ENCODE measurements at regions not wholly inside any gene's neighbourhood (a gene's known extent, or its start where the extent isn't known, plus 50 kb on each side); places are given as distances from the start of the nearest gene placed in this dataset.

DNA sequence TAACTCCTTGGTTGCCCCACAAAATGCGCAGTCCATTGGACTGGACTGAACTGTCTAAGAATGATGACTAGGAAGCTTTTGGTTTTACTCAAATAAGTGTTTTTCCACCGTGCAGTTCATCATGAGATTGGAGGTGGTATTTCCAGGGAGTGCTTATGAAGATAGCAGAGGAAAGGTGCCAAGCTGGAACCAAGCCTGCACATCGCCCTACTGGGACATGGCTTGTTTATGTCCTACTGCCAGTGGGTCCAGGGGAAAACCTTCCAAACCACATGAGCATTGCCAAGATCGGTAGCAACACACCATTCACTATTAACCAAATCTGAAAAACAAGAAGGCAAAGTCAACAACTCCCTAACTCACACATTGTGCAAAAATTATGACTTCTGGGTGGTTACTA is 54.7 kb upstream of the DSCAM start:
- no peak overlapping the region for H3K4me3 ChIP-seq (ENCODE audit: low read depth, low read length)
- no peak for DNase-seq (ENCODE audit: low read depth)

DNA sequence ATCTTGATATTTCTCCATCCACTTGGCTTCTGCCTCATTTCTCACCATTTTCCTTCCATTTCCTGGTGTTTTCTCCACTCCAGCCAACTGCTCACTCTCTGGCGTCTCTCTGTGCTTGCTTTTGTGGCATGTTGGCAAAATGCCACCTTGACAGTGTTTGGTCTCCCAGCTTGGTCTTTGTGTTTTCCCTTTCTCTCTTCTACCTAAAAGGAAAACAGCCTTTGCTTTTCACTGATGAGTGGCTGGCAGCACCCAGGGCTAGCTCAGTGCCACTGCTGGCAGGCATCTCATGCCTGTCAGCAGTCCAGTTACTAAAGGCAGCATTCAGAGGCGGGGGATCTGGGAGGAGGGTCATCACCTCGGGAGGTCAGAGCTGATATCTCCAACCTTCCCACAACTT is 55.3 kb upstream of the DSCAM start:
- H3K4me3 ChIP-seq (ENCODE audit: low read depth, low read length) = no peak overlapping the region
- DNase-seq (ENCODE audit: low read depth) = no peak

DNA sequence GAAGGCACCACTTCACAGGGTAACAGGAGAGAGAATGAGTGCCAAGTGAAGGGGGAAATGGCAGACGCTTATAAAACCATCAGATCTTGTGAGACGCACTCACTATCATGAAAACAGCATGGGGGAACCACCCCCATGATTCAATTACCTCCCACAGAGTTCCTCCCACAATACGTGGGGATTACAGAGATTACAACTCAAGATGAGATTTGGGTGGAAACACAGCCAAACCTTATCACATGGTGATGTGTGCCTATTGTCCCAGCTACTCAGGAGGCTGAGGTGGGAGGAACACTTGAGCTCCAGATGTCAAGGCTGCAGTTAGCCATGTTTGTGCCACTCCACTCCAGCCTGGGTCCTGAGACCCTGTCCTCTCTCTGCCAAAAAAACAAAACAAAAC is 56.0 kb upstream of the DSCAM start:
- no peak for DNase-seq (ENCODE audit: low read depth)
- no peak overlapping the region for H3K4me3 ChIP-seq (ENCODE audit: low read depth, low read length)

DNA sequence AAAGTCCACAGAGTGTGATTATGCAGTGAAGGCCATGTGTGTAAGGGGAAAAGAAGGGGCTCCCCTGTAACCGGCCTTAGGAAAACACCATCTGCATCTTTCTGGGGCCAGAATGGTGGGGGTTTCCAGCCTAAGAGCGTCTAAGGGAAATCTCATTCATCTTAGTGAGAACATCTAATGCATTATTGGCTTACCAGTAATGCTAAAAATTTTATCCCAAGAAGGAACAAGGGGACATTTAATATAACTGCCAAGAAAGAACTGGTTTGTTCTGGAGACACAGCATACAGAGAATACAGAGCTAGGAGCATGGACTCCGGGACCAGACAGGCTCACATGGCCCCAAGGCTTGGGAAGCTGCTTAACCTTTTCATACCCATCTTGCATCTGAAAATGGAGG is 58.3 kb upstream of the DSCAM start:
- no peak for DNase-seq (ENCODE audit: low read depth)
- H3K4me3 ChIP-seq (ENCODE audit: low read depth, low read length) = no peak overlapping the region

DNA sequence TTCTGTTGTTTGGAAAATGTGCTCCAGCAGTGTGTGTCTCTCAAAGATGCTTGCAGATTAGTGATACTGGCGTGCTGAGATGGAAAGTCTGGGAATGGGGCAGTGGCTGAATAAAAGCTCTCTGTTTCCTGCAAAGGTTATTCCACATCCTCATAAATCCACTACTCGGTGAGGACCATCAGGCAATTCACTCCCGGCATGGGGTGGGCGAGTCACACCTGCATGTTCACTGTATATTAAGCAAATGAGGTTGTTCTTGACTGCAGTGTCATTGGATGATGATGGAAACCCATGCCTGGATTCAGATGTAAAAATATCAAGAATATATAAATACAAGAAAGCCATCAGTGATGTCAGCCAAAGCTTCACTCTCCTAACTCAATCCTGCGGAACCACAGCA is 65.4 kb upstream of the DSCAM start:
- H3K4me3 ChIP-seq (ENCODE audit: low read depth, low read length) = no peak overlapping the region
- DNase-seq (ENCODE audit: low read depth) = no peak

DNA sequence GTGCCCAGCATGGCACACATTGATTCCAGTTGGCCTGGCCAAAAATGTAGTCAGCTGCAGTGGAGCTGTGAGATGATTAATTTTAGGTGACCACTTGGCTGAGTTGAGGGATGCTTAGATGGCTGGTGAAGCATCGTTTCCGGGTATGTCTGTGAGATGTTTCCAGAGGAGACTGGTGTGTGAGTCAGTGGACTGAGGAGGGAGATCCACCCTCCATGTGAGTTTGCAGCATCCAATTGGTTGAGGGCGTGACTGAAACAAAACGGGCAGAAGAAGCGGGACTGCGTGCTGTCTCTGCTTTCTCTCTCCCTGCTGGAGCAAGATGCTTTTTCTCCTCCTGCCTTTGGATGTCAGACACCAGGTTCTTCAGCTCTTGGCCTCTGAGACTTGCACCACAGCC is 68.2 kb upstream of the DSCAM start:
- no peak overlapping the region for H3K4me3 ChIP-seq (ENCODE audit: low read depth, low read length)
- no peak for DNase-seq (ENCODE audit: low read depth)

DNA sequence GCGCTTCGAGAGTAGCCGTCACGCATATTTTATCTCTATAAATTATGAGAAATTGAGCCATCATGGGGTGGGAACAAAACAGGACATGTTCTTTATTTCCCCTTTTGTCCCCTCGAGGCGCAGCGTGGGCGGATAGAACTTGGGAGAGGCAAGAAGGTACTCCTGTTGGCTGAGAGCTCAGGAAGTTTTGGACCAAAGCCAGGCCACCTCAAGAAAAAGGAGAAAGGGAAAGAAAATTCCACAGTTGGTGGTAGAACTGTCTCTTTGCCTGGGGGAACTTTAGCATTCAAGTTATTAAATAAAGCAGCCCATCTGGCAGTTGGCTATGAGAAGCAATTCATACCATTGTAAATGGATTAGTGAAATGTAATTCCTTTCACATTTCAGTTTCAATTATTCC is 76.4 kb upstream of the DSCAM start:
- H3K4me3 ChIP-seq (ENCODE audit: low read depth, low read length) = no peak overlapping the region
- DNase-seq (ENCODE audit: low read depth) = no peak

DNA sequence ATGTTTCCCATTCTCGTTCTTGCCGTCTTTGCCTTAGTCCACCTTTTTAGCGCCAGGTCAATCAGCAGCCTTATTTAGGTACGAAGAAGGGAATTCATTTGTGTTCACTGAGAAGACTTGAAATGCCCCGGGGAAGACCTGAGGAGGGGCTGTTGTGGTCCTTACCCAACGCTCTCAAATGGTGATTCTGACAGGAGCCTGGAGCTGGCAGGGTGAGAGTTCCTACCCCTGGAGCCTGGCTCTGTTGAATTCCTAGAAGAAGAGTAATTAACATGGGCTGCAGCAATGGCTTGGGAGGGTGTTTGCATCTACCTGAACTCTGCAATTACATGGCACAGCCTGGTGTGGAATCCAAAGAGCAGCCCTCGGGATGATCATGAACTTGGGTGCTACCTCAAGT is 76.9 kb upstream of the DSCAM start:
- no peak for DNase-seq (ENCODE audit: low read depth)

DNA sequence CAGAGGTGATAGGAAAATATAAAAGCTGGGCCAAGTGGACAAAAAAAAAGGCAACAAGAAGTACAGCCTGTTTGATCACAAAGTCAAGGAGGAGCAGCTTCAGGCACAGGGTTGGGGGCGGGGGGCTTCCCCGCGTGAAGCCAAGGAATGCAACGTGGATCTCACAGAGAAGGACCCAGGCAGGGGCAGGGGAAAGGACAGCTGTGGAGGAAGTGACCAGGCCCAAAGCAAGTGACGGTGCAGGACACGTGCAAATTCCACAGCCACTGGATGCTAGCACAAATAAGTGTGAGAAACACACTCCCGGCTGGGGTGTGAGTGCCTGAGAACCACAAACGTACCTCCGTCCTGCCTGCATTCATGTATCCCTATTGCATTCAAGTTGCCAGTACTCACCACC is 77.7 kb upstream of the DSCAM start:
- no peak for DNase-seq (ENCODE audit: low read depth)
- H3K4me3 ChIP-seq (ENCODE audit: low read depth, low read length) = no peak overlapping the region

More for the DNA sequence above, 76.9 kb upstream of the DSCAM start:
- no peak overlapping the region for H3K4me3 ChIP-seq (ENCODE audit: low read depth, low read length)

DNA sequence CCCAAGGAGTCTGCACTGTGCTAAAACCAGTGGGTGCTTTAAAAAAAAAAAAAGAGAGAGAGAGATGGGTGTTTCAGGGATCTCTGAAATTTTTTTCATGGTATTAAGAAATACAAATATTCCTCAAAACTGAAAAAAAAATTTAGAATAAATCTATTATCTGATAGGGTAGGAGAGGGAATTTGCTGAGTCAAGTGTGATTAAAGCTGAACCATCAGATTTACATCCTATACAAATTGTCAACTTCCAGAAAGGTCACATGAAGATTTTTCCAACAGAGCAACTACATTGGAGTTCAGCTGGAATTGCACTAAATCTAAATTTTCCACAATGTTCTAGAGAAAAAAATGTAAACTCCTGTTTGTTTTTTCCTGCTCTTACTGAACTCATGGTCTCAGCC is 79.3 kb upstream of the DSCAM start:
- no peak overlapping the region for H3K4me3 ChIP-seq (ENCODE audit: low read depth, low read length)
- DNase-seq (ENCODE audit: low read depth) = no peak

DNA sequence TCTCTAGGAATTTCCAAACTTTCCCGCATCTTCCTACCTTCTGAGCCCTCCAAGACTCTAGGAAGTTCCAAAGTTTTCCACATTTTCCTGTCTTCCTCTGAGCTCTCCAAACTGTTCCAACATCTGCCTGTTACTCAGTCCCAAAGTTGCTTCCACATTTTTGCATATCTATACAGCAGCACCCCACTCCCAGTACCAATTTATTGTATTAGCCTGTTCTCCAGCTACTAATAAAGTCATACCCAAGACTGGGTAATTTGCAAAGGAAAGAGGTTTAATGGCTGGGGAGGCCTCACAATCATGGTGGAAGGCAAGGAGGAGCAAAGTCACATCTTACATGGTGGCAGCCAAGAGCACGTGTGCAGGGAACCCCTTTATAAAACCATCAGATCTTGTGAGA is 82.9 kb upstream of the DSCAM start:
- H3K4me3 ChIP-seq (ENCODE audit: low read depth, low read length) = no peak overlapping the region

DNA sequence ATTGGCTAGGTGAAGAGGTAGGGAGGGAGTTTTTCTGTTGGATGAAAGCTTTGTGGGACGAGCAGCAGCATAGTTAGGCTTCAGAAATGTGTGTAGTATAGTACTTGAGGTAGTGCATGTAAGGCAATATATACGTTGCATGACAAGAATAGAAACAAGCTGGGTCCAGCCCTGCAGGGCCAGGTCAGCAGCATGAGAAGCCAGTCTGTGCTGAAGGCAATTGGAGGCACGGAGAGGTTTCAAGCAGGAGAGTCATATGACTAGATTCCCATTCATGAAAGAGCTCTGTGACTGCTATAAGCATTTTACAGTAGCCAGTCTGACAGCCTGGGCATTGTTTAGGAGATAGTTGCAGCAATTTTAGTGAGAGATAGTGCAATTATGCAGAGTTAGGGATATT is 84.2 kb upstream of the DSCAM start:
- no peak for DNase-seq (ENCODE audit: low read depth)
- H3K4me3 ChIP-seq (ENCODE audit: low read depth, low read length) = no peak overlapping the region

More for the DNA sequence above, 82.9 kb upstream of the DSCAM start:
- DNase-seq (ENCODE audit: low read depth) = no peak

DNA sequence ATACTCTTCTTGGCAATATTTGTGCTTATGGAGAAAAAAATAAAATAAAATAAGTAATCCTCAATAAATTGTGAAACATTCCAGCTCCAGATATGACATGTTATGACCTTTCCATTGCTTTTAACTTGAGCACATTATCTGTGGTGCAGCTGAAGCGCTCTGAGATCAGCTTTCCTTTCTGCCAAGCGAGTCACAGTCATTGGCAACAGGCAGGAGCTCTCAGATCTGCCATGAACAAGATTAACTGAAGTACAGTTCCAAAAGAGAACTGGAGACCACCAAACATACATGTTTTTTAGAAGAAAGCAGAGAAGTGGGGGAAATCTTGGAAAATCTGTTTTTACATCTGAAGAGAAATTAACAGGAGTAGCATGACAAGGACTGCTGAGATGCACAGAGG is 89.2 kb upstream of the DSCAM start:
- no peak overlapping the region for H3K4me3 ChIP-seq (ENCODE audit: low read depth, low read length)
- no peak for DNase-seq (ENCODE audit: low read depth)

DNA sequence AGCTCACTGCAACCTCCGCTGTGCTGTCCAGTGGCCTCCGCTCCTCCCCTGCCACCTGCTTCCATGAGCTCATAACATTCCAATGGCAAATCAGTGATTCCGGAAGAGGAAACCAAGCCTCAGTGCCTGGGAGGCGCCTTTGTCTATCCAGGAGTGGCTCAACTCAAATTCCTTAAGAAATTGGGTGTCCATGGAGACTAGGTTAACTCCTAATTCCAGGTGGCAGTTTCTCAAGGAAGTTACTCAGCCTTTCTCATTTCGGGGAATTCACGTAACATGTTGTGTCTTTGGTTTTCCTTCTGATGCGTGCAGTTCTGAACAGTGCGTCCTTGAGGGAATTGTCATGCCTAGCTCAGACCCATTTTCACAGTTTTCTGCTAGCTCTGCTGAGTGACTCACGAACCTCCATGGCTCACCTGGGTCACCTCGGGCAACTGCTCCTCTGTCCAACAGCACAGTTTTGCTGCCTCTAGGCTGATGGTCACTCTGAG is 89.9 kb upstream of the DSCAM start:
- DNase-seq (ENCODE audit: low read depth) = no peak
- H3K4me3 ChIP-seq (ENCODE audit: low read depth, low read length) = no peak overlapping the region

DNA sequence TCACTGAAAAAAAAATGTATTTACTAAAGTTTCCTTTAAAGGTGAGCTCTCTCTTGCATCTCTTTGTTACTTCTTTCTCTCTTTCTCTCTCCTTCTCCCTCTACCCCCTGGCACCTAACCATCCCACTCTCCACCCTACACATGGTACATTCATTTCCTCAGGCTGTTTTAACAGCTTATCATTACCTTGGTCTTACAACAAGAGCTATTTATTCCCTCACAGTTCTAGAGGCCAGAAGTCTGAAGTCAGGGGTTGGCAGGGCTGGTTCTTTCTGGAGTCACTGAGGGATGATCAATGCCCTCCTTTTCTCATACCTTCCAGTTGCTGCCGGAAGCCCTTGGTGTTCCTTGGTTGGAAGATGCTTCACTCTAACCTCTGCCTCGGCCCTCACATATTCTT is 91.1 kb upstream of the DSCAM start:
- DNase-seq (ENCODE audit: low read depth) = no peak
- no peak overlapping the region for H3K4me3 ChIP-seq (ENCODE audit: low read depth, low read length)

DNA sequence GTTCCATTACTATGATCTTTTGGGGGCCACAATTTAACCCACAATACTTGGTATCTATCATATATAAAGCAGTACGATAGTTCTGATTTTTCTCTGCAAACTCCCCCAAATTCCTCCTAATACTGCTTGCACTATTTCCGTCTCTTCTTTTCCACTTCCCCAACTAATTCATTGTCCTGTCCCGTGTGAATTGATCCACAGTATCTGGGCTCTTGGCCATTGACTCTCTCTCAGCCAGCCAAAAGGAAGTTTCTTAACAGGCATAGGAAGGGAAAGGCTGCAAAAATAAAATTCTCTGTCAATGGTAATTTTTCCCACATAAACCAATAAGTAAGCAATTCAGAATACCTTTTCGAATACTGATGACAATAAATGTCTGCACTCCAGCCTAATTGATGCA is 91.7 kb upstream of the DSCAM start:
- DNase-seq (ENCODE audit: low read depth) = no peak
- H3K4me3 ChIP-seq (ENCODE audit: low read depth, low read length) = no peak overlapping the region

DNA sequence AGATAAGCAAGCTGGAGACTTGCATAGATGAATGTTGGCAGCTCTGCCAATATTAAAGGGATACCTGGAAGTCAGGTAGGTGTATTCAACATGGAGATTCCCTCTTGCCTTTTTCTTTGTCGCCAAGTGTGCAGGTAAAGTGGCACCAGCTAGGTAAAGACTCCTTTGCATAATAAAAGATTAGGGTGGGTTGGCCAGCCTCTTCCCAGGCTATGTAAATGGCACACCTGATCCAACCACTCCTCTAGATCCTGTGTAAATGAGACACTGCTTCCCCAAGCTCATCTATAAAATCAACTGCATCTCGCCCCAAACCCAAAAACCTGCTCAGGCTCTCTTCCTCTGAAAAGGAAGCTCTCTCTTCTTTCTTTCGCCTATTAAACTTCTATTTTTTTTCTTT is 100.8 kb upstream of the DSCAM start:
- H3K4me3 ChIP-seq (ENCODE audit: low read depth, low read length) = no peak overlapping the region
- no peak for DNase-seq (ENCODE audit: low read depth)

DNA sequence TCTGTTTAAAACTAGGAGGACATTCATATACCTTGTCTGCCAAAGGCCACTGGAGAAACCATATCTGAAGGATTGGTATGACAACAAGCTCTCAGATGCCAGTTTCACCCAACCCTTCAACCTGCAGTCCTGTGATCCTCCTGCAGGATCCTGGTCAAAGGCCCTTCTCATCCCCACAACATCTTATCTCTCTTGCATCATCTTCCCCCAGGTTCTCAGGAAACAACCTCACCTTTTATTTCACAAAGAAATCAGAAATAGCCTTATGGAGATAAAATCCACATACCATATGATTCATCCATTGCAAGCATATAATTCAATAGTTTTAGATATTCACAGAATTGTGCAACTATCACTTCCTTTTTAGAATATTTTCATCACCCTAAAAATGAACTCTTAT is 104.0 kb upstream of the DSCAM start:
- no peak overlapping the region for H3K4me3 ChIP-seq (ENCODE audit: low read depth, low read length)
- no peak for DNase-seq (ENCODE audit: low read depth)

DNA sequence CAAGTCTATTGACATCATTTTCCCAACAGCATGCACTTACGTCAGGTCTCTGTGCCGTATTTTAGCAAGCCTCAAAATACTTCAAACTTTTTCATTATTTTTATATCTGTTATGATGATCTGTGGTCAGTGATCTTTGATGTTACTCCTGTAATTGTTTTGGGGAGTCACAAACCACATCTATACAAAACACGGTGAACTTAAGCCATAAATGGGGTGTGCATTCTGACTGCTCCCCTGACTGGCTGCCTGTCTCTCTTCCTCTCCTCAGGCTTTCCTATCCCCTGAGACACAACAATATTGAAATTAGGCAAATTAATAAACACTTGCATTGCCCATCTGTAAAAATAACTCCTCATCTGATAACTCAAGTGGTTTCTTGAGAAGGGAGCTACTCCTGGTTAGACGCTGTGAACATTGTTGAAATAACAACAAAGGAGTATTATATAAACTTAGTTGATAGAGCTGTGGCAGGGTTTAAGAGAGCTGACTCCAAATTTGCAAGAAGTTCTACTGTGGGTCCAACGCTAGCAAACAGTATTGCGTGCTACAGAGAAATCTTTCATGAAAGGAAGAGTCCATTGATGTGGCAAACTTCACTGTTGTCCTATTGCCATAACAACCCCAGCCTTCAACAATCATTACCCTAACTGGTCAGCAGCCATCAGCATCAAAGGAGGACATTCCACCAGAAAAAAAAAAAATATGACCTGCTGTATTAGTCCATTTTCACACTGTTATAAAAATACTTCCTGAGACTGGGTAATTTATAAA is 105.8 kb upstream of the DSCAM start:
- H3K4me3 ChIP-seq (ENCODE audit: low read depth, low read length) = no peak overlapping the region
- DNase-seq (ENCODE audit: low read depth) = no peak

DNA sequence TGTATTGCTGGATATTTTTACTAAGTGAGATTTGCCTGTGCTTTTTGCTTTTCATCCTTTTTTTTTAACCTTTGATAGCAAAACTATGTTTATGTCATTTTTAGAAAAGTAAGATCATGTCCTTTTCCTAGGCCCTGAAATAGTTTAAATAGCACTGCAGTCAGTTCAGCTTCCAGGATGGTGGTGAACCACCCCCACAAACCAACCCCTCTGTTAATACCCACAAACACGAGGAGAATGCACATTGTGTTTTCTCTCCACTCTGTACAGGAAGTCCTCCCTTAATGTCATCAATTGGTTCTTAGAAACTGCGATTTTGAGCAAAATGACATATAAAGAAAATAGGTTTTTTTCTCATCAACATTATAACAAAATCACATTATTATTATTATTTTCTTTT is 117.7 kb upstream of the DSCAM start:
- H3K4me3 ChIP-seq (ENCODE audit: low read depth, low read length) = no peak overlapping the region
- no peak for DNase-seq (ENCODE audit: low read depth)

DNA sequence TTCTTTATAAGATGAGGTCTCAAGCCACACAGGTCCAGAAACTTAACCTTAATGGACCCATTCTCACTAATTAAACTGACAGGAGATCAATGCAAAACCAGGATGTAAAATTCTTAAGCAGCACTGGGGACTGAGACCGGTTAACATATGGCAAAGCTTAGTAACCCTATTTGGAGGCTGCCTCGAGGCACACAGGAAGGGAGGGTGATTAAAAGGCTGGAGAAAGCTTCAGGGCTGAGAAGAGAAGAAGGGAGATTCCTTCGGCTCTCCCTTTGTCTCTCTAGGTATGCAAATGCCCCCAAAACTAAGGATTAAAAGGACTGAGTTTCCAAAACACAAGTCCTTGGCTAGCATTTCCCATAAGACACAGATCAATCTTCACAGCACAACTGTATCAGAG is 120.8 kb upstream of the DSCAM start:
- H3K4me3 ChIP-seq (ENCODE audit: low read depth, low read length) = no peak overlapping the region
- no peak for DNase-seq (ENCODE audit: low read depth)

DNA sequence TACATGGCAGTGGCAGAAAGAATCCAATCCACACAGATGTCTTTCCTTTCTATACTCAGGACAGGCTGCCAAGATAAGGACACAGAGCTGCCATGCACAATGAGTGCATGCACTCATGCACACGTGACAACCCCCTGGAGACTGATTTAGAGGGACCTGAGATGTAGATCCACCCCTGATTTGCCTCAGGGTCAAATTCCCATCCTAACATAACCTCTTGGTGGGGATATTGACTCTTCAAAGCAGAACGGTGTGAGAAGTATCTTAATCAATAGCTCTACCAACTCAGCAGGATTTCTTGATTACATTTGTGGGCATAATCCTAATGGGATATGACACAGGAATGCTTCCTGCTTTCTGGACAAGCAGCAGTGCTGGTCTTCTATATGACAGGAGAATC is 125.2 kb upstream of the DSCAM start:
- no peak overlapping the region for H3K4me3 ChIP-seq (ENCODE audit: low read depth, low read length)
- DNase-seq (ENCODE audit: low read depth) = no peak
